ENCODE measurements at regions not wholly inside any gene's neighbourhood (a gene's known extent, or its start where the extent isn't known, plus 50 kb on each side); places are given as distances from the start of the nearest gene placed in this dataset.

- H3K9ac ChIP-seq (ENCODE audit: insufficient read depth in 1 of 2, low read depth in 2 of 2, low read length in 2 of 2): no peak overlapping the region
- DNase-seq (ENCODE audit: extremely low read depth in 1 of 4, low spot score in 3 of 4) (no peak), FAIRE-seq (no peak), ATAC-seq (no peak)
- TF ChIP-seq PREB (CRISPR knock-in tag; IDR thresholded peaks at IDR 0.05) (no peak), ZNF780A (CRISPR knock-in tag; IDR thresholded peaks at IDR 0.05) (no peak), CTCFL (IDR thresholded peaks at IDR 0.05; ENCODE audit: borderline replicate concordance, insufficient read depth, low read depth, low read length, poor library complexity, severe bottlenecking) (no peak), E4F1 (CRISPR knock-in tag; IDR thresholded peaks at IDR 0.05; ENCODE audit: borderline replicate concordance) (no peak), DMBX1 (CRISPR knock-in tag; IDR thresholded peaks at IDR 0.05; ENCODE audit: borderline replicate concordance) (no peak), KDM2B (CRISPR knock-in tag; IDR thresholded peaks at IDR 0.05) (no peak)
- TF ChIP-seq, protein P1, sequence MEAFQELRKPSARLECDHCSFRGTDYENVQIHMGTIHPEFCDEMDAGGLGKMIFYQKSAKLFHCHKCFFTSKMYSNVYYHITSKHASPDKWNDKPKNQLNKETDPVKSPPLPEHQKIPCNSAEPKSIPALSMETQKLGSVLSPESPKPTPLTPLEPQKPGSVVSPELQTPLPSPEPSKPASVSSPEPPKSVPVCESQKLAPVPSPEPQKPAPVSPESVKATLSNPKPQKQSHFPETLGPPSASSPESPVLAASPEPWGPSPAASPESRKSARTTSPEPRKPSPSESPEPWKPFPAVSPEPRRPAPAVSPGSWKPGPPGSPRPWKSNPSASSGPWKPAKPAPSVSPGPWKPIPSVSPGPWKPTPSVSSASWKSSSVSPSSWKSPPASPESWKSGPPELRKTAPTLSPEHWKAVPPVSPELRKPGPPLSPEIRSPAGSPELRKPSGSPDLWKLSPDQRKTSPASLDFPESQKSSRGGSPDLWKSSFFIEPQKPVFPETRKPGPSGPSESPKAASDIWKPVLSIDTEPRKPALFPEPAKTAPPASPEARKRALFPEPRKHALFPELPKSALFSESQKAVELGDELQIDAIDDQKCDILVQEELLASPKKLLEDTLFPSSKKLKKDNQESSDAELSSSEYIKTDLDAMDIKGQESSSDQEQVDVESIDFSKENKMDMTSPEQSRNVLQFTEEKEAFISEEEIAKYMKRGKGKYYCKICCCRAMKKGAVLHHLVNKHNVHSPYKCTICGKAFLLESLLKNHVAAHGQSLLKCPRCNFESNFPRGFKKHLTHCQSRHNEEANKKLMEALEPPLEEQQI (IDR thresholded peaks at IDR 0.05): no peak
- H3K4me3 ChIP-seq: no peak overlapping the region
- H3K4me2 ChIP-seq (ENCODE audit: insufficient read depth, low read length): no peak overlapping the region
- ChIA-PET CTCF (ENCODE audit: low intra/inter-chr PET ratio) (no interaction called here), POLR2A (no interaction called here)
- H4K20me1 ChIP-seq (replicated peaks; ENCODE audit: control insufficient read depth, insufficient read depth, low read length): no peaks in the 10 kb centered on the region
- intact Hi-C loops (cut with micrococcal nuclease): no loop called here
- H3K36me3 ChIP-seq (ENCODE audit: control insufficient read depth, insufficient read depth, low read length): no peaks in the 10 kb centered on the region
- no peaks in the 10 kb centered on the region for H3K79me2 ChIP-seq (ENCODE audit: control insufficient read depth, insufficient read depth, low read length)
- no peak overlapping the region for H3K27ac ChIP-seq (ENCODE audit: extremely low read depth, low read depth, low read length)
- no peaks in the 10 kb centered on the region for H3K4me1 ChIP-seq (replicated peaks in 1 of 2; ENCODE audit: control insufficient read depth in 2 of 2, insufficient read depth in 2 of 2, low read length in 2 of 2)
- no peak overlapping the region for H2AFZ ChIP-seq (ENCODE audit: low read depth, low read length)
- BruUV-seq (replicated peaks): no TSS peak
- no peaks in the 10 kb centered on the region for H3K9me3 ChIP-seq (replicated peaks; ENCODE audit: control insufficient read depth, insufficient read depth, low read depth, low read length)
- no peaks in the 10 kb centered on the region for H3K27me3 ChIP-seq (ENCODE audit: control insufficient read depth in 2 of 2, insufficient read depth in 2 of 2, low read length in 2 of 2)
- in situ Hi-C loops (cut with MboI): no loop called here
- H3K9me1 ChIP-seq (ENCODE audit: control insufficient read depth, insufficient read depth, low read length): no peaks in the 10 kb centered on the region
- 14% methylated on average over 5 of the region's 5 CpGs for WGBS (ENCODE audit: insufficient coverage, low coverage, missing lambda C conversion rate)
These were observed 1499.4 kb downstream of the SUCLG1 start for GRCh38 chr2:82959727-82960126.
